ENCODE measurements at regions not wholly inside any gene's neighbourhood (a gene's known extent, or its start where the extent isn't known, plus 50 kb on each side); places are given as distances from the start of the nearest gene placed in this dataset.

DNA sequence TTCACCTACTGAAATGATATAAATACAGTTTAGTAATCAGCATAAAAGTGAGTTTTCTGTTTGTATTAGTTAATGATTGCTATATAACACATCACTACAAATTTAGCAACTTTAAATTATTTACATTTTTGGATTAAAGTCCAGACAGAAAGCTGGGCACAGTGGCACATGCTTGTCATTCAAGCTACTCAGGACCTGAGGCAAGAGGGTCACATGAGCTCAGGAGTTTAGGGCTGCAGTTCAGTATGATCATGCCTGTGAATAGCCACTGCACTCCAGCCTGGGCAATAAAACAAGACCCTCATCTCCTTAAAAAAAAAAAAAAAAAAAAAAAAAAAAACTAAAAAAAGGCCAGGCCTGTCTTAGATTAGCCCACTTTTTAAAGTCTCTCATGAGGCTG lies 273.6 kb upstream of the CTNND2 start:
- TF ChIP-seq, protein P1, sequence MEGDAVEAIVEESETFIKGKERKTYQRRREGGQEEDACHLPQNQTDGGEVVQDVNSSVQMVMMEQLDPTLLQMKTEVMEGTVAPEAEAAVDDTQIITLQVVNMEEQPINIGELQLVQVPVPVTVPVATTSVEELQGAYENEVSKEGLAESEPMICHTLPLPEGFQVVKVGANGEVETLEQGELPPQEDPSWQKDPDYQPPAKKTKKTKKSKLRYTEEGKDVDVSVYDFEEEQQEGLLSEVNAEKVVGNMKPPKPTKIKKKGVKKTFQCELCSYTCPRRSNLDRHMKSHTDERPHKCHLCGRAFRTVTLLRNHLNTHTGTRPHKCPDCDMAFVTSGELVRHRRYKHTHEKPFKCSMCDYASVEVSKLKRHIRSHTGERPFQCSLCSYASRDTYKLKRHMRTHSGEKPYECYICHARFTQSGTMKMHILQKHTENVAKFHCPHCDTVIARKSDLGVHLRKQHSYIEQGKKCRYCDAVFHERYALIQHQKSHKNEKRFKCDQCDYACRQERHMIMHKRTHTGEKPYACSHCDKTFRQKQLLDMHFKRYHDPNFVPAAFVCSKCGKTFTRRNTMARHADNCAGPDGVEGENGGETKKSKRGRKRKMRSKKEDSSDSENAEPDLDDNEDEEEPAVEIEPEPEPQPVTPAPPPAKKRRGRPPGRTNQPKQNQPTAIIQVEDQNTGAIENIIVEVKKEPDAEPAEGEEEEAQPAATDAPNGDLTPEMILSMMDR (conservative IDR thresholded peaks at IDR 0.05; ENCODE audit: low read length) = no peak
- TF ChIP-seq EZH2phosphoT487 (IDR thresholded peaks at IDR 0.05; ENCODE audit: borderline replicate concordance, low read depth, low read length) = no peak
